IPS DF 6.9 (cell line): ENCODE measurements at regions not wholly inside any gene's neighbourhood (a gene's known extent, or its start where the extent isn't known, plus 50 kb on each side); places are given as distances from the start of the nearest gene placed in this dataset.
"Not testable (repeated sequence)": the region's sequence is repeated elsewhere in the genome, so short reads cannot be mapped to it uniquely, and the experiment has no call there.

ENCODE experiments used
- DNase-seq: peaks from one replicate; pipeline ENCODE4 v3.0.0-alpha.2; 2013; ENCODE audit warnings: low read depth, low spot score
- H3K27ac ChIP-seq: one replicate; pipeline ENCODE4 v1.5.1; 2013; ENCODE audit warnings: low read length, control low read depth
- H3K27me3 ChIP-seq: 2 replicates; pipeline ENCODE4 v1.6.1; 2013; ENCODE audit warnings: mild to moderate bottlenecking, low read length; ENCODE audit not compliant: control insufficient read depth, insufficient read depth
- H3K36me3 ChIP-seq: 2 replicates; pipeline ENCODE4 v1.6.1; 2013; ENCODE audit warnings: low read length; ENCODE audit not compliant: control insufficient read depth, insufficient read depth
- H3K4me1 ChIP-seq: 2 replicates; pipeline ENCODE4 v1.6.1; 2013; ENCODE audit warnings: low read length; ENCODE audit not compliant: control insufficient read depth, insufficient read depth
- H3K4me3 ChIP-seq: 2 replicates; pipeline ENCODE4 v1.5.1; 2013; ENCODE audit warnings: mild to moderate bottlenecking, low read length
- H3K9me3 ChIP-seq: 2 replicates; pipeline ENCODE4 v1.6.1; 2013; ENCODE audit warnings: low read length, inconsistent platforms; ENCODE audit not compliant: control insufficient read depth, insufficient read depth
- WGBS: extraction: QIAGEN DNeasy Blood & Tissue Kit; methylation state at CpG from one replicate; pipeline ENCODE4 v1.1.7; 2013; ENCODE audit warnings: mixed read lengths, missing lambda C conversion rate; ENCODE audit not compliant: insufficient read length, insufficient coverage; 5-methylcytosine and 5-hydroxymethylcytosine counted together

- Histone ChIP-seq H3K9me3 (no peaks in the 10 kb centered on the region), H3K4me3 (no peak overlapping the region), H3K27me3 (no peaks in the 10 kb centered on the region), H3K4me1 (peaks cover 1% of the 10 kb centered on the region; the same call in 1 of the 2 replicates), H3K27ac (no peak overlapping the region), H3K36me3 (no peaks in the 10 kb centered on the region)
- no CpG with 5 or more reads among the region's 2 CpGs for WGBS
- DNase-seq, result no peak
These were observed 177.7 kb downstream of the SKIDA1 start for GRCh38 chr10:21347785-21348170.

GRCh38 chr10:21347043-21347784, 178.3 kb downstream of the SKIDA1 start:
- no peaks in the 10 kb centered on the region for H3K27me3 ChIP-seq
- H3K4me3 ChIP-seq, result no peak overlapping the region
- H3K36me3 ChIP-seq, result no peaks in the 10 kb centered on the region
- H3K4me1 ChIP-seq, result peaks cover 1% of the 10 kb centered on the region; the same call in 1 of the 2 replicates
- H3K27ac ChIP-seq, result no peak overlapping the region
- no CpG with 5 or more reads among the region's 7 CpGs for WGBS
- DNase-seq, result no peak
- no peaks in the 10 kb centered on the region for H3K9me3 ChIP-seq

GRCh38 chr10:21343087-21343486, 182.4 kb downstream of the SKIDA1 start:
- H3K27ac ChIP-seq, result no peak overlapping the region
- no peaks in the 10 kb centered on the region for H3K9me3 ChIP-seq
- WGBS, result no CpG with 5 or more reads among the region's 3 CpGs
- no peaks in the 10 kb centered on the region for H3K36me3 ChIP-seq
- no peak for DNase-seq
- H3K4me1 ChIP-seq, result peaks cover 1% of the 10 kb centered on the region; the same call in 1 of the 2 replicates
- H3K4me3 ChIP-seq, result no peak overlapping the region
- no peaks in the 10 kb centered on the region for H3K27me3 ChIP-seq

- not testable (repeated sequence) for H3K36me3 ChIP-seq, H3K27me3 ChIP-seq, H3K27ac ChIP-seq, DNase-seq, H3K4me3 ChIP-seq, H3K4me1 ChIP-seq, H3K9me3 ChIP-seq
- WGBS, result no CpG with 5 or more reads among the region's 1 CpG
These were observed 183.0 kb downstream of the SKIDA1 start for GRCh38 chr10:21342499-21342898.

GRCh38 chr10:21340331-21340730, 185.2 kb downstream of the SKIDA1 start:
- no peaks in the 10 kb centered on the region for H3K27me3 ChIP-seq
- DNase-seq, result no peak
- no peaks in the 10 kb centered on the region for H3K36me3 ChIP-seq
- H3K4me3 ChIP-seq, result no peak overlapping the region
- H3K27ac ChIP-seq, result no peak overlapping the region
- H3K4me1 ChIP-seq, result peaks cover 6% of the 10 kb centered on the region
- WGBS, result no CpG with 5 or more reads among the region's 3 CpGs
- H3K9me3 ChIP-seq, result no peaks in the 10 kb centered on the region

GRCh38 chr10:21337171-21337792, 188.2 kb downstream of the SKIDA1 start:
- no peak overlapping the region for H3K27ac ChIP-seq
- H3K4me3 ChIP-seq, result no peak overlapping the region
- H3K36me3 ChIP-seq, result no peaks in the 10 kb centered on the region
- H3K9me3 ChIP-seq, result no peaks in the 10 kb centered on the region
- H3K4me1 ChIP-seq, result peaks cover 5% of the 10 kb centered on the region
- no peak for DNase-seq
- no peaks in the 10 kb centered on the region for H3K27me3 ChIP-seq
- no CpG with 5 or more reads among the region's 7 CpGs for WGBS

- no peak for DNase-seq
- Histone ChIP-seq H3K4me3 (no peak overlapping the region), H3K4me1 (peaks cover 5% of the 10 kb centered on the region), H3K36me3 (no peaks in the 10 kb centered on the region), H3K27ac (no peak overlapping the region), H3K9me3 (no peaks in the 10 kb centered on the region), H3K27me3 (no peaks in the 10 kb centered on the region)
- WGBS, result no CpG with 5 or more reads among the region's 8 CpGs
These were observed 188.9 kb downstream of the SKIDA1 start for GRCh38 chr10:21336476-21337170.

GRCh38 chr10:21334891-21335696, 190.4 kb downstream of the SKIDA1 start:
- Histone ChIP-seq H3K36me3 (no peaks in the 10 kb centered on the region), H3K4me1 (peaks cover 5% of the 10 kb centered on the region), H3K27me3 (no peaks in the 10 kb centered on the region), H3K9me3 (no peaks in the 10 kb centered on the region), H3K27ac (no peak overlapping the region), H3K4me3 (no peak overlapping the region)
- no peak for DNase-seq
- WGBS, result no CpG with 5 or more reads among the region's 14 CpGs

GRCh38 chr10:21330628-21331020, 194.9 kb downstream of the SKIDA1 start:
- no peak for DNase-seq
- no peaks in the 10 kb centered on the region for H3K9me3 ChIP-seq
- H3K36me3 ChIP-seq, result no peaks in the 10 kb centered on the region
- whole genome bisulfite sequencing, result no CpG with 5 or more reads among the region's 6 CpGs
- no peak overlapping the region for H3K27ac ChIP-seq
- H3K4me3 ChIP-seq, result no peak overlapping the region
- no peaks in the 10 kb centered on the region for H3K27me3 ChIP-seq
- no peaks in the 10 kb centered on the region for H3K4me1 ChIP-seq

GRCh38 chr10:21329995-21330627, 195.4 kb downstream of the SKIDA1 start:
- H3K4me1 ChIP-seq, result no peaks in the 10 kb centered on the region
- no peaks in the 10 kb centered on the region for H3K27me3 ChIP-seq
- no peak for DNase-seq
- H3K9me3 ChIP-seq, result no peaks in the 10 kb centered on the region
- H3K27ac ChIP-seq, result no peak overlapping the region
- H3K36me3 ChIP-seq, result no peaks in the 10 kb centered on the region
- WGBS, result no CpG with 5 or more reads among the region's 4 CpGs
- no peak overlapping the region for H3K4me3 ChIP-seq
